MV-4-11 (cell line): ENCODE measurements at regions not wholly inside any gene's neighbourhood (a gene's known extent, or its start where the extent isn't known, plus 50 kb on each side); places are given as distances from the start of the nearest gene placed in this dataset.
A peak's percentile ranks its signal among the peaks of the same experiment; 100 is the strongest.

ENCODE experiments used
- DNase-seq: peaks from one replicate; lab custom pipeline; 2025; lab: John Stamatoyannopoulos, UW

- DNase-seq = no peak
Measured at GRCh38 chr5:118044169-118044568, 944.2 kb downstream of the DTWD2 start.

GRCh38 chr5:118043531-118043930 lies 944.8 kb downstream of the DTWD2 start:
- DNase-seq = no peak

GRCh38 chr5:118042076-118042475 lies 946.3 kb downstream of the DTWD2 start:
- no peak for DNase-seq

- DNase-seq = no peak
Measured at GRCh38 chr5:118040496-118040895, 947.9 kb downstream of the DTWD2 start.

GRCh38 chr5:118033686-118034338 lies 954.5 kb downstream of the DTWD2 start:
- no peak for DNase-seq

- no peak for DNase-seq
Measured at GRCh38 chr5:118029807-118030206, 958.5 kb downstream of the DTWD2 start.

- no peak for DNase-seq
Measured at GRCh38 chr5:118022062-118022461, 966.3 kb downstream of the DTWD2 start.

GRCh38 chr5:118017536-118017935 lies 970.8 kb downstream of the DTWD2 start:
- DNase-seq = no peak

GRCh38 chr5:118016396-118016795 lies 972.0 kb downstream of the DTWD2 start:
- DNase-seq = no peak

- no peak for DNase-seq
Measured at GRCh38 chr5:118015511-118015910, 972.8 kb downstream of the DTWD2 start.

GRCh38 chr5:118009741-118010297 lies 978.5 kb downstream of the DTWD2 start:
- no peak for DNase-seq

GRCh38 chr5:118008779-118009178 lies 979.6 kb downstream of the DTWD2 start:
- DNase-seq = no peak

- DNase-seq = no peak
Measured at GRCh38 chr5:118007262-118007661, 981.1 kb downstream of the DTWD2 start.

- peak; percentile 69 for DNase-seq
Measured at GRCh38 chr5:118006219-118006618, 982.1 kb downstream of the DTWD2 start.

GRCh38 chr5:117999939-118000549 lies 988.3 kb downstream of the DTWD2 start:
- DNase-seq = peak; percentile 50

- DNase-seq = no peak
Measured at GRCh38 chr5:117982691-117983090, 1005.7 kb downstream of the DTWD2 start.

GRCh38 chr5:117973785-117974184 lies 1014.6 kb downstream of the DTWD2 start:
- DNase-seq = no peak

- DNase-seq = no peak
Measured at GRCh38 chr5:117955831-117956230, 1032.5 kb downstream of the DTWD2 start.

GRCh38 chr5:117954331-117954730 lies 1034.0 kb downstream of the DTWD2 start:
- DNase-seq = no peak

GRCh38 chr5:117953272-117953671 lies 1035.1 kb downstream of the DTWD2 start:
- no peak for DNase-seq

GRCh38 chr5:117947836-117948235 lies 1040.5 kb downstream of the DTWD2 start:
- no peak for DNase-seq

- DNase-seq = no peak
Measured at GRCh38 chr5:117947121-117947520, 1041.2 kb downstream of the DTWD2 start.

GRCh38 chr5:117945258-117945657 lies 1043.1 kb downstream of the DTWD2 start:
- no peak for DNase-seq

- DNase-seq = peak; percentile 41
Measured at GRCh38 chr5:117943541-117943940, 1044.8 kb downstream of the DTWD2 start.
